Vagina (tissue), 2 donors: ENCODE measurements at regions not wholly inside any gene's neighbourhood (a gene's known extent, or its start where the extent isn't known, plus 50 kb on each side); places are given as distances from the start of the nearest gene placed in this dataset.

ENCODE experiments used
- CTCF ChIP-seq, 3 experiments: fragments of 450-650 bp in 2 of 3; fragments of 200-600 bp in 1 of 3; sonication (generic) in 1 of 3; IDR thresholded peaks; one replicate each; pipeline ENCODE4 v1.5.1; 2017 to 2019; ENCODE audit warnings: antibody characterized with exemption in 3 of 3, mild to moderate bottlenecking in 2 of 3, moderate library complexity in 2 of 3
- POLR2A ChIP-seq, 2 donors: fragments of 450-650 bp; IDR thresholded peaks; one replicate each; pipeline ENCODE4 v1.6.1; 2017; ENCODE audit warnings: antibody characterized with exemption in 2 of 2, mild to moderate bottlenecking in 2 of 2, moderate library complexity in 2 of 2

DNA sequence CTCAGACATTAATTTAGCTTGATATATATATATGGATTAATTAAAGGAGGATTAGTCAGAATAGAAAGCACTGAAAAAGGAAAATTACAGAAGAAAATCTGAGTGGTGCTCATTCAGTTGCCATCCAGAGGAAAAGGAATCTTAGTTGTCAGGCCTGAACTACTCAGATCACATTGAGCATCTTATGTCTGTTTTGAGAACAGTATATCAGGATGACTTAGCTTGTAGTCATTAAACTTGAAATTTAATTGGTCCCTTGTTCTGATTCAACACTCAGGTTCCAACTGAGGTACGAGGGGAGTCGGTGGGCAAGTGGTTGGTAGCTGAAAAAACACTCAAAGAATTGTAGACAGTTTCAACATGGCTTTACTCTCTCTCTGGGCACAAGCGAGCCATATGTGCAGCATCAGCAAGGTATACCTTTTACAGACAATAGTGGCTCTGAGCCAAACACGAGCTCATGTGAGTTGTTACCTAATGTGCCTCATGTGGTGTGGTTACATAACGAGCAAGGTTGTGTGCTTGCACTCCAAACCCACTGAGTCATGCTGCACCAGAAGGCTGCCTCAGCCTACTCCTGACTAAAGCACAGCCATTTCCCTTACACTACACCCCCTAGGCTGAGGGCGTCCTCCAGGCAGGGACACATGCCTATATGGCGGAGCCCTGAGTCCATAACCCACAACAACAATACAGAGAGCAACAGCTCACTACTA is 73.0 kb upstream of the HMGN3 start:
- no peak for TF ChIP-seq CTCF (IDR thresholded peaks at IDR 0.05)
- no peak for TF ChIP-seq POLR2A (IDR thresholded peaks at IDR 0.05)
